NCI-H2107 (cell line): ENCODE measurements at regions not wholly inside any gene's neighbourhood (a gene's known extent, or its start where the extent isn't known, plus 50 kb on each side); places are given as distances from the start of the nearest gene placed in this dataset.

Experiments used
- DNase-seq: peaks from one replicate; lab custom pipeline; 2025; lab: John Stamatoyannopoulos, UW

GRCh38 chr10:24027107-24027506 is 181.8 kb upstream of the KIAA1217 start:
- DNase-seq, result no peak

GRCh38 chr10:24034571-24034970 is 174.4 kb upstream of the KIAA1217 start:
- DNase-seq, result no peak

- DNase-seq, result no peak
Measured at GRCh38 chr10:24035761-24036160, 173.2 kb upstream of the KIAA1217 start.

GRCh38 chr10:24039315-24039714 is 169.6 kb upstream of the KIAA1217 start:
- DNase-seq, result no peak

- DNase-seq, result no peak
Measured at GRCh38 chr10:24039897-24040296, 169.0 kb upstream of the KIAA1217 start.

- DNase-seq, result no peak
Measured at GRCh38 chr10:24041034-24041433, 167.9 kb upstream of the KIAA1217 start.

- no peak for DNase-seq
Measured at GRCh38 chr10:24041834-24042233, 167.1 kb upstream of the KIAA1217 start.

GRCh38 chr10:24042884-24043283 is 166.1 kb upstream of the KIAA1217 start:
- no peak for DNase-seq

- no peak for DNase-seq
Measured at GRCh38 chr10:24046060-24046459, 162.9 kb upstream of the KIAA1217 start.

- DNase-seq, result no peak
Measured at GRCh38 chr10:24047176-24047575, 161.8 kb upstream of the KIAA1217 start.

GRCh38 chr10:24054421-24054820 is 154.5 kb upstream of the KIAA1217 start:
- no peak for DNase-seq

GRCh38 chr10:24080207-24080606 is 128.7 kb upstream of the KIAA1217 start:
- DNase-seq, result no peak

- DNase-seq, result no peak
Measured at GRCh38 chr10:24086296-24087086, 122.4 kb upstream of the KIAA1217 start.

GRCh38 chr10:24091256-24091655 is 117.7 kb upstream of the KIAA1217 start:
- no peak for DNase-seq

GRCh38 chr10:24096281-24096680 is 112.7 kb upstream of the KIAA1217 start:
- no peak for DNase-seq

GRCh38 chr10:24097751-24098207 is 111.2 kb upstream of the KIAA1217 start:
- DNase-seq, result no peak

GRCh38 chr10:24104895-24105294 is 104.0 kb upstream of the KIAA1217 start:
- DNase-seq, result no peak

GRCh38 chr10:24113901-24114300 is 95.0 kb upstream of the KIAA1217 start:
- DNase-seq, result no peak

GRCh38 chr10:24114556-24114955 is 94.4 kb upstream of the KIAA1217 start:
- DNase-seq, result no peak

- DNase-seq, result no peak
Measured at GRCh38 chr10:24115403-24115802, 93.5 kb upstream of the KIAA1217 start.

- no peak for DNase-seq
Measured at GRCh38 chr10:24118246-24118645, 90.7 kb upstream of the KIAA1217 start.

GRCh38 chr10:24119896-24120295 is 89.0 kb upstream of the KIAA1217 start:
- no peak for DNase-seq

- DNase-seq, result no peak
Measured at GRCh38 chr10:24120646-24121045, 88.3 kb upstream of the KIAA1217 start.

GRCh38 chr10:24127516-24127915 is 81.4 kb upstream of the KIAA1217 start:
- DNase-seq, result no peak
